ENCODE measurements at regions not wholly inside any gene's neighbourhood (a gene's known extent, or its start where the extent isn't known, plus 50 kb on each side); places are given as distances from the start of the nearest gene placed in this dataset.
A peak's percentile ranks its signal among the peaks of the same experiment; 100 is the strongest.

DNA sequence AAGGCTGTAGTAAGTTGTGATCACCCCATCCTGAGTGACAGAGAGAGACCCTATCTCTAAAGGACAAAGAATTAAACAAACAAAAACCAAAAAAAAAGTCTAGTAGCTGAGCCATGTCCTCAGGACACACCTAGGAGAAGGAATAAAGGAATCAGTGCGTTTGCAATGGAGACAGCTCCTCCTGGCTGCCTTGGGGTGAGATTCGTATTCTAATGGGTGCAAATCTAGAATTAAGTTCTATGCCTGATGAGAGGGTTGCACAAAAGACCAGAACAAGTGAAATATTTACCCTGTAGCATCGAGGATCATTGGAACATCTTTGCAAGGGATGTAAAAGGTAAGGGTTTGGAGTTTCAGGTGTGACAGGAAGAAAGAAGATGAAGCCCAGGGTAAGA is 70.3 kb upstream of the BMAL1 start:
- TF ChIP-seq CTCF (conservative IDR thresholded peaks at IDR 0.05; ENCODE audit: low read depth, low read length) = peak; percentile 45
- DNase-seq (ENCODE audit: low read depth) = no peak
- no peak overlapping the region for H3K4me3 ChIP-seq (ENCODE audit: low read depth, low read length)

DNA sequence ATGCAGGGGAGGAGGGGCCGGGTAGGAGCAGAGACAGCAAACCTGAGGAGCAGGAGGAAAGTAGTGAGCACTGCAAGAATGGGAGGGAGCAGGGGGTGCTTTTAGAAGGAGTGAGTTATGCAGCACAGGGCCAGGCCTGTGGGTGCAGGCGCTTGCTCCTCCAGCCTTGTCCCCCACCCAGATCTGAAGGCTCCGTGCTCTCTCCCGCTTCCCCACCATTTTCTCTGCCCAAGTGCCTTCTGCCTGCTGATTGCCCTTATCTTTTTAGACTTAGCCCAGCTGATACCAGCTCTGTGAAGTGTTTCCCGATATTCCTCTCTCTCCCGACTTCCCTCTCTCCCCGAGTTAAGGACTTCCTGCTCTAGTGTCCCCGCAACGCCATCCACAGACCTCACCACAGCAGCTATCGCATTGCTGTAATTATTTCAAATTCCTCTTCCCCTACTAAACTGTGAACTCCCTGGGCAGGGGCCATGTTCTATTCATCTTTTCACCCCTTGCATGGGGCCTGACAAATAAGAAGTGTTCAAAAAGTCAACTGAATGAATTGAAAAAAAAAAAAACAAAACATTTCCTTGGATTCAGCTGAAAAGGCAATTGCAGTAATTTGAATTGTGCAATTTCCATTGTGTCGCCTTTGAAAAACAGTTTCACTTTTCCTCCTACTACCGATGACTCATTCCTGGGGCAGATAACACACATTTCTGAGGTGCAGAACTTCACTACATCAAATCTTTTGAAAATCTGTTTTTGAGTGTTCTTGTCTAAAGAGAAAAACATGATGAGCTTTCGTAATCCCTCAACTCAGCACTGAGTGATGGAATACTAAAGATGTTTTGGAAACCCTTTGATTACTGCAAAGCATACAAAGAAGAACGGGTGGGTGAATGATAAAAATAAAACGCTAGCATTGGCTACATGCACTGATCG is 69.7 kb upstream of the BMAL1 start:
- TF ChIP-seq CTCF (conservative IDR thresholded peaks at IDR 0.05; ENCODE audit: low read depth, low read length) = no peak
- H3K4me3 ChIP-seq (ENCODE audit: low read depth, low read length) = peak overlapping the region; percentile 47
- peak; percentile 95 for DNase-seq (ENCODE audit: low read depth)

DNA sequence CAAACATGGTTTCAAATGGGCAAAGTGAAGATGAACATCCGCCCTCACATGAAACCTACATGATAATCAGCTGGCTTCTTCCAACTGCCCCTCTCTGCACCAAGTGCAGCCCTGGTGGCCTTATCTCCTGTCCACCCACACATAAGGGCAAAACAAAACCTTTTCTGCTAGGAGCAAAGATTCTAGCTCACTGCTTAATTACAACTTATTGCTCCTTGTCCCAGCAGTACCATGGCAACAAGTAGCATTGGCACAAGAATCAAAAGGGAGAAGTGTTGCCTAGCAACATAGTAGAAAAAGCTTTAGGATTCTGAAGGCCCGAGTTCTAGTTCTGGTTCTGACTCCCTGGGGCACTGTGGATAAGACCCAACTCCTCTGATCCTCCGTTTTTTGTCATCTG is 68.7 kb upstream of the BMAL1 start:
- DNase-seq (ENCODE audit: low read depth) = peak; percentile 29
- no peak for TF ChIP-seq CTCF (conservative IDR thresholded peaks at IDR 0.05; ENCODE audit: low read depth, low read length)
- no peak overlapping the region for H3K4me3 ChIP-seq (ENCODE audit: low read depth, low read length)

- no peak for TF ChIP-seq CTCF (conservative IDR thresholded peaks at IDR 0.05; ENCODE audit: low read depth, low read length)
- no peak overlapping the region for H3K4me3 ChIP-seq (ENCODE audit: low read depth, low read length)
- no peak for DNase-seq (ENCODE audit: low read depth)
Measured at GRCh38 chr11:13209379-13209778, 68.2 kb upstream of the BMAL1 start.

GRCh38 chr11:13210424-13210823 is 67.2 kb upstream of the BMAL1 start:
- peak; percentile 86 for DNase-seq (ENCODE audit: low read depth)

GRCh38 chr11:13214276-13214675 is 63.3 kb upstream of the BMAL1 start:
- TF ChIP-seq CTCF (conservative IDR thresholded peaks at IDR 0.05; ENCODE audit: low read depth, low read length) = no peak

More at GRCh38 chr11:13210424-13210823, 67.2 kb upstream of the BMAL1 start:
- H3K4me3 ChIP-seq (ENCODE audit: low read depth, low read length) = no peak overlapping the region
- TF ChIP-seq CTCF (conservative IDR thresholded peaks at IDR 0.05; ENCODE audit: low read depth, low read length) = peak; percentile 76

GRCh38 chr11:13215149-13215548 is 62.4 kb upstream of the BMAL1 start:
- DNase-seq (ENCODE audit: low read depth) = peak; percentile 22
- H3K4me3 ChIP-seq (ENCODE audit: low read depth, low read length) = no peak overlapping the region
- TF ChIP-seq CTCF (conservative IDR thresholded peaks at IDR 0.05; ENCODE audit: low read depth, low read length) = no peak

More at GRCh38 chr11:13214276-13214675, 63.3 kb upstream of the BMAL1 start:
- no peak overlapping the region for H3K4me3 ChIP-seq (ENCODE audit: low read depth, low read length)
- no peak for DNase-seq (ENCODE audit: low read depth)

All from choroid plexus epithelial cell (primary cell).